H7 (cell line): ENCODE measurements at regions not wholly inside any gene's neighbourhood (a gene's known extent, or its start where the extent isn't known, plus 50 kb on each side); places are given as distances from the start of the nearest gene placed in this dataset.
"Not testable (repeated sequence)": the region's sequence is repeated elsewhere in the genome, so short reads cannot be mapped to it uniquely, and the experiment has no call there.

Experiments used
- DNase-seq: peaks from one replicate; pipeline ENCODE4 v3.0.0; 2012
- H3K27me3 ChIP-seq: 2 replicates; pipeline ENCODE4 v1.6.0; 2011; ENCODE audit warnings: mild to moderate bottlenecking, low read length; ENCODE audit not compliant: control insufficient read depth, insufficient read depth
- H3K36me3 ChIP-seq: replicated peaks from 2 replicates; pipeline ENCODE4 v1.5.1; 2011; ENCODE audit warnings: low read length; ENCODE audit not compliant: control insufficient read depth, insufficient read depth
- H3K4me3 ChIP-seq: 2 replicates; pipeline ENCODE4 v1.5.1; 2011; ENCODE audit warnings: low read depth, mild to moderate bottlenecking, control low read depth, low read length, moderate library complexity; ENCODE audit not compliant: insufficient read depth

- DNase-seq, H3K36me3 ChIP-seq, H3K27me3 ChIP-seq, H3K4me3 ChIP-seq: not testable (repeated sequence)
These were observed 68.5 kb upstream of the TGM3 start for GRCh38 chr20:2227285-2227684.

DNA sequence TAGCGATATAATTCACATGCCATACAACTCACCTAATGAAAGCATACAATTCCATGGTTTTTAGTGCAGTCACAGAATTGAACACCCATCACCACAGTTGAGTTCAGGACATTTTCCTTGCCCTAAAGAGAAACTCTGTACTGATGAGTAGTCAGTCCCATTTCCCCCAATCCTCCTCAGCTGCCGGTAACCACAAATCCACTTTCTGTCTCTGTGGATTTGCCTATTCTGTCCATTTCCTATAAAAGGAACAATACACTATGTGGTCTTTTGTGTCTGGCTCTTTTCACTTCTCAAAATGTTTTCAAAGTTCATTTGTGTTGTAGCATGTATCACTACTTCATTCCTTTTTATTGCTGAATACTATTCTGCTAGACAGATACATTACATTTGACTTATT is 67.9 kb upstream of the TGM3 start:
- Histone ChIP-seq H3K36me3 (no peaks in the 10 kb centered on the region), H3K4me3 (no peak overlapping the region), H3K27me3 (no peaks in the 10 kb centered on the region)
- no peak for DNase-seq

- no peak for DNase-seq
- no peaks in the 10 kb centered on the region for H3K36me3 ChIP-seq
- no peaks in the 10 kb centered on the region for H3K27me3 ChIP-seq
These were observed 66.9 kb upstream of the TGM3 start for GRCh38 chr20:2228926-2229325.

DNA sequence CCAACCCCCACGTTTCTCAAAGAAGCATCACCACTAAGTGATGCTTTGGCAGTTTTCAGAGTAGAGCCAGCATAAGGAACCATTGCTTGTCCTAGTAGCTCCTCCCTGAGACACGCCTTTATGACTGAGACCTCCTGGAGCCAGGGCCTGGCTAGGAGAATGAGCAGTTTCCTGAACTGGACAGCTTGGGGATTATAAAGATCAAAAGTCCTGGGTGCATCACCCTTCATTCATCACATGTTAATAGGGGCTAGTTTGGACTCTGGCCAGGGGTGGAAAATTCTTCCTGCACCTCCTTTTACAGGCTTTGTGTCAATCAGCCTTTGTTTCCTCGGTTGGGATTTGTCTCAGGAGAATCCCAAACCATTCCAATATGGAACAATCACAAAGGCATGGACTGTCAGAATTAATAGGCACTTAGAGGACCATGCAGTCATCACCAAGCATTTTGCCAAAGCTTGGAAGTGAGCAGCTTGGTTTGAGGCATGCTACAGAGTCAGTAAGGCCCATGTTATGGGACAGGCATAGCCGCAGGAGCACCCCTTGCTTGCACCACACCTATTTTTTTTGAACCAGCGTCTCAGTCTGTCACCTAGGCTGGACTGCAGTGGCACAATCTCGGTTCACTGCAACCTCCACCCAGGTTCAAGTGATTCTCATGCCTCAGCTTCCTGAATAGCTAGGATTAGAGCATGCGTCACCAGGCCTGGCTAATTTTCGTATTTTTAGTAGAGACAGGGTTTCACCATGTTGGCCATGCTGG is 64.9 kb upstream of the TGM3 start:
- Histone ChIP-seq H3K4me3 (no peak overlapping the region), H3K36me3 (no peaks in the 10 kb centered on the region), H3K27me3 (no peaks in the 10 kb centered on the region)
- DNase-seq, result no peak

More at GRCh38 chr20:2228926-2229325, 66.9 kb upstream of the TGM3 start:
- no peak overlapping the region for H3K4me3 ChIP-seq

- H3K27me3 ChIP-seq, result no peaks in the 10 kb centered on the region
- H3K36me3 ChIP-seq, result no peaks in the 10 kb centered on the region
- DNase-seq, result no peak
- H3K4me3 ChIP-seq, result no peak overlapping the region
These were observed 64.1 kb upstream of the TGM3 start for GRCh38 chr20:2231701-2232100.

GRCh38 chr20:2234598-2235191 is 61.1 kb upstream of the TGM3 start:
- no peaks in the 10 kb centered on the region for H3K27me3 ChIP-seq
- no peaks in the 10 kb centered on the region for H3K36me3 ChIP-seq
- peak; percentile 34 for DNase-seq
- H3K4me3 ChIP-seq, result no peak overlapping the region

DNA sequence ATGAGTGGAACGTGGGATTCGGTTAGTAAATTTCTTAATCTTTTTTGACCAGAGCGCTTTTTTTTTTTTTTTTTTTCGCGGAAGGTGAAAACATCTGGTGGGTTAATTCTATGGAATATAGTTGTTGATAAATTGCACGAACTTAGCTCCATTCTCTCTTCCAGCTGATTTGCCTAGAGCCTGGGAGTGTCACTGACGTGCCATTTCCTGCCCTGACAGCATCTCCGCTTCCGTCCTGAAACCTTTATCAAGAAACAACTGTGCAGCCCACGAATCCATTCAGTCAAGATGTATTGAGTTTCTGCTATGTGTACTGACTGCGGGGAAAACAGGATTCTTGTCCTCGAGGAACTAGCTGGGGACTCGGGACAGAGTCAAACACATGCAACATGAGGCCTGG is 59.5 kb upstream of the TGM3 start:
- H3K27me3 ChIP-seq, result no peaks in the 10 kb centered on the region
- no peaks in the 10 kb centered on the region for H3K36me3 ChIP-seq
- DNase-seq, result no peak
- H3K4me3 ChIP-seq, result no peak overlapping the region

DNA sequence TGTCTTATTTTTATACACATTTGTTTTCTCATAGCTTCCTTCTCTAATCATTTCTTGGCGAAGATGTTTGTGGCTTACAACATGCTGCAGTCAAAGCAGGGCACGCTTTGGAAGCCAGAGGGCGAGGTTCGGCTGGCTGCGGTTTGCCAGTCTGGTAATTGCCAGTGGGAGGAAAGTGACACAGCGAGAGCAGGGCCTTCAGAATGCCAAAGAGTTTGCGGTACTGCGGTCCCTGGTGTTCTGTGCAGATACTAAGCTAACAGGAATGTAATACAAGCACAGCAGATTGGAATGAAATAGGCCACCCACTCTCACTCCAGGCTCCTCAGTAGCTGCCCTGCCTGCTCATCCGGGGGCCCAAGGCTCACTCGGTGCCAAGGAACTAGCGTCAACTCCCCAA is 58.7 kb upstream of the TGM3 start:
- no peak for DNase-seq
- H3K27me3 ChIP-seq, result no peaks in the 10 kb centered on the region

GRCh38 chr20:2238601-2239000 is 57.2 kb upstream of the TGM3 start:
- DNase-seq, result no peak
- Histone ChIP-seq H3K27me3 (no peaks in the 10 kb centered on the region), H3K4me3 (no peak overlapping the region), H3K36me3 (no peaks in the 10 kb centered on the region)

More for the DNA sequence above, 58.7 kb upstream of the TGM3 start:
- no peaks in the 10 kb centered on the region for H3K36me3 ChIP-seq
- no peak overlapping the region for H3K4me3 ChIP-seq

GRCh38 chr20:2240835-2241234 is 55.0 kb upstream of the TGM3 start:
- Histone ChIP-seq H3K4me3 (no peak overlapping the region), H3K27me3 (no peaks in the 10 kb centered on the region), H3K36me3 (no peaks in the 10 kb centered on the region)
- no peak for DNase-seq

DNA sequence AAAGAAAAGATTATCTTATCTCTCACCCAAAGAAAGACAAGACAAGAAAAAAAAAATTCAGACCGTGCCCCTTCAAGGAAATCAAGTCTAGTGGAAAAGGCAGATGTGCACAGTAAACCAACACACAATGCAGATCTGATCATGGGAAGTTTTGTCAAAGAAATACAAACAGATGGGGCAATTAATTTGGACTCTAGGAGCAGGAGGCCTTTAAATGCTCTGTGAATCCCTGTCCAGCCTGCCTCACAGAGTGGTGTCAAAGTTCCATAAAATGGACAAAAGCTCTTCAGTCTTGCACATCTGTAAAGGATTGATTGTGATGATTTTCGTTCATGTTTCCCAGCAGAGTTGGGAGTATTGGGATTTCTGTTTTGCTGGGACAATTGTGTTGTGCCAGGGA is 53.1 kb upstream of the TGM3 start:
- Histone ChIP-seq H3K36me3 (no peaks in the 10 kb centered on the region), H3K27me3 (no peaks in the 10 kb centered on the region), H3K4me3 (no peak overlapping the region)
- no peak for DNase-seq

DNA sequence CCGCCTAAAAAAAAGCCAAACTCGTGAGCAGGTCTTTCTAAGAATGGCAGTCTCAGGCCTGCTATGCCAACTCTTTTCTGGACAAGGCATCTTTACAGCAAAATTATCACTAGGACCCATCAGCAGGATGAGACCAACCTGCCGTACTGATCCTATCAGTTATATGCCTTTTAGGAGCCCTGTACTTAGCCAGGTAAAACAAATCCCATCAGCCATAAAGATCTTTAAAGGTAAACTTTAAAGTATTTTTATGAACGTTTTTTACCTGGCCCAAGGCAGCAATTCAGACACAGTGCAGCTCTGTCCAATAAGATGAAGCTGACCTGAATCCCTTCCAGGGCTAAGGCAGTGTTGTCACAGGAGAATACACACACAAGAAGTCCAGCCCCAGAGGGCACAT is 51.3 kb upstream of the TGM3 start:
- no peak for DNase-seq

GRCh38 chr20:2244993-2245392 is 50.8 kb upstream of the TGM3 start:
- H3K36me3 ChIP-seq, result no peaks in the 10 kb centered on the region
- no peaks in the 10 kb centered on the region for H3K27me3 ChIP-seq
- no peak overlapping the region for H3K4me3 ChIP-seq
- DNase-seq, result no peak

More for the DNA sequence above, 51.3 kb upstream of the TGM3 start:
- Histone ChIP-seq H3K4me3 (no peak overlapping the region), H3K36me3 (no peaks in the 10 kb centered on the region), H3K27me3 (no peaks in the 10 kb centered on the region)

DNA sequence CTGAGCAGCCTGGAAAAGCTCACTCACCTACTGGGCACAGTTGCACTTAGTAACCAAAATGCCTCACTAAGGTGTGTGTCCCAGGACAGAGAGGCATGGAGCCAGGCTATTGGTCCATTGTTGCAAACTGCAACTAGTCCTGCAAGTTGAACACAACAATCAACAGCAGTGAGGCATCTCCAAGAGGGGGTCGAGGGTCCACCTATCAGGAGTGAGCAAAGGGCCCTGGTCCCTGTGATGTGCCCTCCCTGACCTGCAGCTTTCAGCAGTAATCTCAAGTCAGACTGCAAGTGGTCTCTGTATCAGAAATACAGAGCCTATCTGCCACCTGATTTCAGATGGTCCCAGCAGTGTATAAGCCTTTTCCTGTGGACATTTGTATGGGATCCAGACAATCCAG is 50.2 kb upstream of the TGM3 start:
- no peaks in the 10 kb centered on the region for H3K36me3 ChIP-seq
- H3K4me3 ChIP-seq, result no peak overlapping the region
- no peak for DNase-seq
- H3K27me3 ChIP-seq, result no peaks in the 10 kb centered on the region
